Right hindlimb (tissue), 1 donor: ENCODE measurements at regions not wholly inside any gene's neighbourhood (a gene's known extent, or its start where the extent isn't known, plus 50 kb on each side); places are given as distances from the start of the nearest gene placed in this dataset.
"Not testable (repeated sequence)": the region's sequence is repeated elsewhere in the genome, so short reads cannot be mapped to it uniquely, and the experiment has no call there.

Source experiments
- DNase-seq: peaks from one replicate; pipeline ENCODE4 v3.0.0-alpha.2; 2018

DNA sequence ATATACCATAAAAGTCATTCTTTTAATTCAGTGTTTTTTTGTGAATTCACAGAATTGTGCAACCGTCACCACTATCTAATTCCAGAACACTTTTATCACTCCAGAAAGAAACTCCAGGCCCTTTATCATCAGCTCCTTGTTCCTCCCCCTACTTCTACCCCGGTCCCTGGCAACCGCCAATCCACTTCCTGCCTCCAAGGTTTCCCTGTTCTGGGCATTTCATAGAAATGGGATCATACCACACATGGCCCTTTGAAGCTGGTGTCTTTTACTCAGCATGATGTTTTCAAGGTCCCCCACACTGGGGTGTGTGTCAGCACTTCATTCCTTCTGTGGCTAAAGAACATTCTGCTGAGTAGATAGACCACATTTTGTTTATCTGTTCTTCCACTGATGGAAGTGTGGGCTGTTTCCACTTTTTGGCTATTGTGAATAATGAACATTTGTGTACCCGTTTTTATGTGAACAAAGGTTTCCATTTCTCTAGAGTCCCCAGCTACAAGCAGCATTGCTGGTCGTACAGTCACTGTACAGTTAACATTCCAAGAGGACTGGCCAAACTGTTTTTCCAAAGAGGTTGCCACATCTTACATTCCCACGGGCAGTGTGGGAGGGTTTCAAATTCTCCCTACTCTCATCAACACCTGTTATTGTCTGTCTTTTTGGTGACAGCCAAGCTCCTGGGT lies 75.8 kb upstream of the ZNF469 start:
- DNase-seq, result peak; percentile 54

DNA sequence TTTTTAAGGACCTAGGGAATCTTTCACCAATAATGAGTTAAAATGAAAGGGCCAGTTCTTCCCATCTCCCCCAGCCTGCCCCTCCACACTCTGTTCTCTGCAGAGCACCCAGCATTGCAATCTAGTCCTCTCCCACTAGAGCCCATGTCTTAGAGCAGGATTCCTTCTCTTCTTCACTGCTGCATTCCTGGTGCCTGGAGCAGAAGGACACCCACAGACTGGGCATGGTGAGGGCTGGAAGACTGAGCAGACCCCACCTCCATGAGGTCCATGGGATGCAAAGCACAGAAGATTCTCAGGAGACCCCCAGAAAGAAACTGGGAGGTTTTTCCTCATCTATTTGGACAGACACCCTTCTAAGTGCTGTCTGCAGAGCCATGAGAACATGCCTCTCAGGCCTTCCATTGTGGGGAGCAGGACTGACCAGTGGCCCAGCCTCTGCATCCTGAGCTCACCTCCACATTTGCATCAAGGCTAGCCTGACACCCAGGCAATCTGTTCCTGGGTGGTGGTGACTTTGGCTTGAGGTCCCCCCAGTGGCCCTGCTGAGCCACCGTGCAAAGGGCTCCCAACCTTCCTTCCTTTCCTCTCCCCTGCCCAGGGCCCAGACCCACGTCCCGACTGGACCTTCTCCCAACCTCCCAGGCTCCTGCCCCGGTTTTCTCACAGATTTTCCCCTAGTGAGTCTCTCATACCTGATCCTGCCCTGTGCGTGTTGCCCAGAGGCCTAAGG lies 74.2 kb upstream of the ZNF469 start:
- DNase-seq, result no peak

DNA sequence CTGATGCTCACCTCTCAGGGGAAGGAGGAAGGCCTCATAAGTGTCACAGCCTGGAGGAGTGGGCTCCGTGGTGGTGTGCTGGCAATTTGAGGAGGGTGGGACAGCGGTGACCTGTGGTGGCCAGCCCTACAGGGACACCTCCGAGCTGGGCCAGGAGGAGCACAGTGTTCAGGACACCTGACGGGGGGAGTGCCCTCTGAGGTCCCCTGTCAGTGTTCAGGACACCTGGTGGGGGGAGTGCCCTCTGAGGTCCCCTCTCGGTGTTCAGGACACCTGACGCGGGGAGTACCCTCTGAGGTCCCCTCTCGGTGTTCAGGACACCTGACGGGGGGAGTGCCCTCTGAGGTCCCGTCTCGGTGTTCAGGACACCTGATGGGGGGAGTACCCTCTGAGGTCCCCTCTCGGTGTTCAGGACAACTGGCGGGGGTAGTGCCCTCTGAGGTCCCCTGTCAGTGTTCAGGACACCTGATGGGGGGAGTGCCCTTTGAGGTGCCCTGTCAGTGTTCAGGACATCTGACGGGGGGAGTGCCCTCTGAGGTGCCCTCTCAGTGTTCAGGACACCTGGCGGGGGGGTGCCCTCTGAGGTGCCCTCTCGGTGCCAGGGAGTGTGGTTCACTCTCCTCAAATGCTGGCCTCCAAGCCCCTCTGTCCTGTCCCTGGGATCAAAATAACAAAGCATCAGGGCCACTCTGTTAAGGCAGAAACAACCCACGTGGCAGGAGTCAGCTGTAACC lies 73.4 kb upstream of the ZNF469 start:
- DNase-seq, result no peak

DNA sequence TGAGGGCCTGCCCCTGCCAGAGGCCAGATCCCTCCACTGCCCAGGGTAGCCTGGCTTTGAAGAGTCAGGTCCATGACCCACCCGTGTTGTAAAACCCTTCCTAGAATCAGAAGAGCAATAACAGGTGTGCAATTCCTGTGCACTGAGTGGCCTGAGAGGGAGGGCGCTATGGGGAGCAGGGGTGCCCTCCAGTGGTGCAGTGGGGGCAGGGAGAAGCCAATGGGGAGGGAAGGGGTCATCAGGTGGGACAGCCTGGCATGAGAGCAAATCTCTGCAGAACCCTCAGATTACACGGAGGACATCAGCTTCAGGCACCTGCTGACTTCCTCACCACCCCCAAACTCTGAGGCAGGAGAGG lies 72.9 kb upstream of the ZNF469 start:
- no peak for DNase-seq

DNA sequence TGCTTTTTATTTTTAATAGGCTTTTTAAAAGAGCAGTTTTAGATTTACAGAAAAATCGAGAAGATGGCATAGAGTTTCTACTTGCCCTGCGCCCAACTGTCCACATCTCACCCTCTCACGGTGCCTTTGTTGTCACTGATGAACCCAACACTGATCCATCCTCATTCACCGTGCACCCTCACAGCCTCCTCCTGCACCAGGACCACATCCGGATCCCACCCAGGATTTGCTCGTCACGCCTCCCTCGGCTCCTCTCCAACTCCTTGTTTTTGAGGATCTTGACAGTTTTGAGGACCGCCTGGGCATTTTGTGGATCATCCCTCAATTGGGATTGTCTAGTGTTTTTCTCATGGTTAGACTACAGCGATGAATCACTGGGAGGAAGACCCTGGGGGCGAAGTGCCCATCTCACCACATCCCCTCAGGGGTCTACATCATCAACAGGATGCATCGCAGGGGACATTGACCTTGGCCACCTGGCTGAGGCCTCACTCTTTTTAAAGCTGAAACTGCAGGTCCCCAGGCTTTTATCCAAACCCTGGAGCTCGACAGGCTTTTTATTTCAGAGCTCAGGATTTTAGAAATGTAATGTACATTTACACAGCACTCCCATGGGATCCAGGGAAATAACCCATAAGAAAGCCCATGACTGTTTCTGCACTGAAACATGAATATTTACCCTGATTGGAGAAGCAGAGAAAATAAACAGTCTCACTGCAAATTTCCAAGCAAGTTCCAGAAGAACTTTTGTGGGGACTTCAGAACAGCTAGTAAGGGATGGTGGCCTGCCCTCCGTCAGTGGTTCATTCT lies 71.8 kb upstream of the ZNF469 start:
- no peak for DNase-seq

DNA sequence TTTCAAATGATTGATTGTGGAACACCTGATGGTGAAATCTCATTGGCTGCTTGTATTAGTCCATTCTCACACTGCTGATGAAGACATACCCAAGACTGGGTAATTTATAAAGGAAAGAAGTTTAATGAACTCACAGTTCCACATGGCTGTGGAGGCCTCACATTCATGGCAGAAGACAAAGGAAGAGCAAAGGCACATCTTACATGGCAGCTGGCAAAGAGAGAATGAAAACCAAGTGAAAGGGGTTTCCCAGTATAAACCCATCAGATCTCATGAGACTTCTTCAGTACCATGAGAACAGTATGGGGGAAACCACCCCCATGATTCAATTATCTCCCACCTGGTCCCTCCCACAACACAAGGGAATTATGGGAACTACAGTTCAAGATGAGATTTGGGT lies 70.9 kb upstream of the ZNF469 start:
- not testable (repeated sequence) for DNase-seq

DNA sequence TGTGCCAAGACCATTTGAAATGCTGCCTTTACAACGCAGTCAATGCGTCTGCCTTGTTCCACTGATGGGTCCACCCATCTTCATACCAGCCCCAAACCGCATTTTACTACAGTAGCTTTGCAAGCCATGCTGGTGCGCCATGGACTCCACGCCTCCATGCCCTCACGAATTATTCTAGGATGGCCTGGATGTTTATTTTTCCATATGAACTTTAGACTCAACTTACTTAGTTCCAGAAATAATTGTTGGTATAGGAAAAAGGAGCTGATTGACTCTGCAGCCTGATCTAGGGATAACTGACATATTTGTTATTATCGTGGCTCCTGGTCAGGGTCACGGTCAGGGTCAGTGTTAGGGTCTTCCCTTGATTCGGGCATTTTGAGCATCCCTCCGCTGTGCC lies 70.0 kb upstream of the ZNF469 start:
- no peak for DNase-seq

DNA sequence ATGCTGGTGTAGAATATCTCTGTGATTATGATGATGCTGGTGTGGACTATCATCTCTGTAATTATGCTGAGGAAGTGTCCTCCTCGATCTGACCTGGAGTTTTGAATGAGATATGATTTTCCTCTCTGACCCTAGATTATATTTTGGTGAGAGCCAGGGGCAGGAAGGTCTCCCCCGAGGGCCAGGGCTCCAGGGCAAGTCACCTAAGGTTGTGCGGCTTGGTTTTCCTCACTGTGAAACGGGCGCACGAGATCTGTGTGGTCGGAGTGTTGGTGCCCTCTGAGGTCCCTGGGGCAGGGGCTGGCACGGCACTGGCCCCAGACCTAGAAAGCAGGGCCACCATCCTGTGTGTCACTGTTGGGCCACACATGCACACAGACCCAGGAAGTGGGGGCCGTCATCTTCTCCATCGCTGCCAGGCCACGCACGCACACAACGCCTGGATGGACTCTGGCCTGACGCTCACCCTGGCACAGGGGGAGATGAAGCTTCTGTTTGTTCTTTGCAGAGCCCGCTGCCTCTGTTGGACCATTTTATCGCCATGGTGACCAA lies 67.7 kb upstream of the ZNF469 start:
- DNase-seq, result no peak

DNA sequence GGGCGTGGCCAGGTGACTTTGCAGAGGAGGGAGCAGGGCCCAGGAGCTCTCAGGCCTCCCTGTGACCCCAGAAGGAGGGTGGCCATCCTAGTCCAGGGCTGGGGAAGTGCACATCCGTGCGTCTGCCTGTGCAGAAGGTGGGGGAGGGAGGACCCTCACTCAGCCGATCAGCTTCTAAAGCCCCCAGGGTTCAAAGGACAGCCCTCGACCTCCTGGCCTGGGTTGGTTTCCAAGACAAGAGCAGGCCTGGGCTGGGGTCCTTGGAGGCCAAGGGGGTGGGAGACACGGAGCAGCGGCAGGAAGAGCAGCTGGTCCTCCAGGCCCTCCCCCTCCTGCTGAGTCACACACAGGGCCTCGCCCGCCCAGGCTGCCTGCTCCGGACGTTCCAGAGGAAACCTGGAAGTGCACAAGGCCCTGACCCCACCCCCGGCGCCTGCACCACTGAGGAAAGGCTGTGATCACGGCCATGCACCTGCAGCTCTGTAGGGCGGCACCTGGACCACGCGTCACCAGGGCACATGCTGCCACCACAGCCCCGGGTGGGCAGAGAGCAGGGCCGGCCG lies 67.1 kb upstream of the ZNF469 start:
- DNase-seq, result peak; percentile 72

DNA sequence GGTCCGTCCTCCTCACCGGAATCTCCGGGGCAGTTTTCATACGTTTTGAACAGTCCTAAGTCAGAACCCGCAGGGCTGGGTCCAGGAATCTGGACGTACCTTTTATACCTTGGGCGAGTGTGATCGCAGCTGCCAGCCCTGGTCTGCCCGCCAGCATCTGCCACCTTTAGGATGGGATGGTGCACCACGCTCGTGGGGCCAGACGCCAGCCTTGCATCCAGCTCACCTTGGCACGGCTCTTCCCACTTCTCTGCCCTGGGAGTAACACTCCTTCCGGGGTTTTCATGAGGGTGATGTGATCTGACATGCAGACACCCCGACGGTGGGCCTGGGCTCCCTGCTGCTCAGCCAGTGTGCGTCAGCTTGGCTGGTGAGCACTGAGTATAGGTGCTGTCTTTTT lies 66.6 kb upstream of the ZNF469 start:
- DNase-seq, result no peak

DNA sequence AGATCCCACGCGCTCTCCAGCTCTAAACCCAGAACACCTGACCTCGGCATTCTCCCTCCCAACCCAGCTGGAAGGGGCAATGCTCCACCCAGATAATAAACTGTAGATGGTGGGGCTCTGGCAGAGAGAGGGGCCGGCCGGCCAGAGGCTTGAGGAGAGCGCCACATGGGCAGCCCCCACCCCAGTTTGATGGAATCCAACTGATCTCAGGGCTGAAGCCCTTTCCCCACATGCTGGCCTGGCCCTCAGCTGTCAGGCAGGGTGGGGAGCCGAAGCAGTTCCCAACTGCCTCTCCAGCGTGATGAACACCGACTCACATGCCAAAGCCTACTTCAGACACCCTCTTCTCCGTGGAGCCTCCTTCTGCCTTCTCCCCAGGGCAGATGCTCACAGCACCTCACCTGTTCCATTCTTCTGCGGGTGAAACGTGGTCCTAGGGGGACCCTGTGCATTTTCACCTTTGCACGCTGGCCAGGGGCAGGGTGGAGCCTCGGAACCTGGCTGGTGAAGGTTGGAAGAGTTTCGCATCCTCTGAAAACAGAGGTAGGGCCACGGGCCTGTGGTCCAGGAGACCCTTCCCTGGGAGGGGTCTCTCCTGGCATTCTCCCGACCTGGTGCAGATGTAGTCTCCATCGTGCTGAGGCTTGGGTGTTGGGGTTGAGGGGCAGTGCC lies 65.7 kb upstream of the ZNF469 start:
- DNase-seq, result no peak

DNA sequence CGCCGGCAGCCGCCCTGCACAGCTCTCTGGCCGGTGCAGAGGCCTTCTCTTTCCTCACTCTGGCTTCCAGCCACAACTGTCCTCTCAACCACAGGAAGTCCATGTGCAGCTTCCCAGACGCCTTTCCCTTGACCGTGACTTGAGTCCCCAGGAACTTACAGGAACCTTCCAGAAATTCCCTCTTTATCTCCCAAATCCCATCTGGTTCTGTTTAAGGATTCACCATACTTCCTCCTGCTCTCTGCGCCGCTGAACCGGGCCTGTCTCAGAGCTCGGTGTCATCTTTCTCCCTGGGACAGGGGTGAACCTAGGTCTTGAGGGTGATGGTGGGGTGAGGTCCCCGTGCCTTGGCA lies 65.2 kb upstream of the ZNF469 start:
- no peak for DNase-seq

DNA sequence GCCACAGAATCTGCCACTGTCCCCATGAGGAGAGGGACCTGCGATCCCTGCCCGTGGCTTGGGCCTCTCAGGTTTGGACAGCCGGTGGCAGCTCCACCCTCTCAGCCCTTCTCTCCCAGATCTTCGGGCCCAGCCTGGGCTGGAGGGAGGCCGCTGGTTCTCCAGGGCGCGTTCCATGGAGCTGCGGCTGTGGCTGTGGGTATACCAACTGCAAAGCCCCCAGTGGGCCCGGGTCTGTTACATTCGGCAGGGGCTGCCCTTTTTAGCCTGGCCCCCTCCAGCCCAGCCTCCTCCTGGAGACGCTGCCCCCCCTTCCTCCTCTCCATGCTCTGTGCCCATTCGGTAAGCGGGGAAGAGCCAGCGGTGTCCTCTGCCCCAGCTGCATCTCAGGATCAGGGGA lies 64.7 kb upstream of the ZNF469 start:
- no peak for DNase-seq

DNA sequence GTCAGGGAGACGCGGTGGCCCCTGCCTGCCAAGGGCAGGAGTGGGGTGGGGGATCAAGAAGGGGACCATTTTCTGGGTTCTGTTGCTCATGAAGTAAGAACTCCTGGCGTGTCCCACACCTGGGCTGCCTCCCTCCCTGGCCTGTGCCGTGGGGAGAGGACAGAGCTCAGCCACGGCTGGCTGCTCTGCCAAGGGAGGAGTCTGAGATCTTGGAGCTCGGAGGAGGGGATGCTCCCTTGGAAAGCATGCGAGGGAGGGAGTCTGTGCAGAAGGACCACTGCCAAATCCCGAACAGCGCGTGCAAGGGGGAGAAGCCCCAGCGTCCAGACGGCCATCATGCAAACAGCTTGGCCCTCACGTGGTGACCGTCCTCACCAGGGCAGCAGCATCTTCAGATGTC lies 64.2 kb upstream of the ZNF469 start:
- peak; percentile 80 for DNase-seq

DNA sequence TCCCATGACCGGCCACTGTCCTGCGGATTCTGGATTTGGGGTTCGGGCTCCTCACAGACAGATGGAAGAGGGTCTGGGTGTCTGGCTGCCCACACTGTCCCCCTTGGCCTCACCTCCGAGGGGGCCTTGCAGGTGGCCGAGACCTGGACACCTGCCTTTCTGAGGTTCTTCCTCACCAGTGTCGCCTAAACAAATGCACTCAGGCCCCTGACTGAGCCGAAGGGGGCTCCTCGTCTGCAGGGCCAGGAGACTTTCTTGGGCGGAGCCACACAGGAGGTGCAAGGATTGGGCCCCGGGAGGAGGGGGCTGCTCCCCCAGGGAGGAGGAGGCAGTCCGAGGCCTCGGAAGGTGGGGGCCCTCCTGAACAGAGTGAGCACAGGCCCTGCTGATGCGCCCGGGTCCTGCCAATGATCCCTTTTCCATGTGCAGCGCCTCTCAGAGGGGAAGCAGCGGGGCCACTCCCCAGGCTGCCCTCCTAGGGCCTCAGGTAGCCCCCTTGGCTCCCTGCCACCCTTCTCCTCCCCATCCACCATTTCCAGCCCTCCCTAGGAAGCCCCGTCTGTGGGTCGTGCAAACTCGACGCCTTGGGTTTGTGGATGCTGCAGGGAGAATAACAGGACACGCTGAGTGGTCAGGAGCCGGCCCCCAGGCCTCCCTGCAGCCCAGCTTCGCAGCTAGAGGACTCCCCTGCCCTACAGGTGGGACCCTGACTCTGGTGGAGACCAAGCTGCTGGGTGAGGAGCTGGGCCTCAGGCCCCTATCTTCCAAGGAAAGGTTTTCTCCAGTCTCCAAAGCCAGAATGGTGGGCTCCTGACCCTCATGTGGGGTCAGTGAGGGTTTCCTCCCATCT lies 63.4 kb upstream of the ZNF469 start:
- no peak for DNase-seq

DNA sequence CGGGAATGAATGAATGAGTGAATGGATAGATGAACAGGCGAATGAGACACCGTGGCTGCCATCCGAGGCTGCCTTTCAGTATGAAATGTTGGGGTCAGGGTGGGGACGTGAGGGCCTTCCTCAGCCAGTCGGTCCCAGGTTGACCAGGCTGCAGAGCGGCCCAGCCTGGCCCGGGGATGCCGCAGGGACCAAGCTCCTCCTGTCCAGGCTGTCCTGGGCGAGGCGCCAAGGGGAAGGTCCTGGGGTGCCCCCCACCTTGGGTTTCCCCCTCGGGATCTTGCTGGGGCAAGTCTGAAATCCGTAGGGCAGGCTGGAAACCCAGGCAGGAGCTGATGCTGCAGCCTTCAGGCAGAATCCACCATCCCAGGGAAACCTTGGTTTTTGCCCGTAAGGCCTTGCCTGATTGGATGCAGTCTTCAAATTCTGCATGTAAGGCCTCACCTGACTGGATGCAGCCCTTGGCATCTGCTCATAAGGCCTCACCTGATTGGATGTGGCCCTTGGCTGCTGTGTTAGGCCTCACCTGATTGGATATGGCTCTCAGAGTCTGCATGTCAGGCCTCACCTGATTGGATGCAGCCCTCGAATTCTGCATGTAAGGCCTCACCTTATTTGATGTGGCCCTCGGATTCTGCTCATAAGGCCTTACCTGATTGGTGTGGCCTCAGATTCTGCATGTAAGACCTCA lies 61.7 kb upstream of the ZNF469 start:
- DNase-seq, result no peak

DNA sequence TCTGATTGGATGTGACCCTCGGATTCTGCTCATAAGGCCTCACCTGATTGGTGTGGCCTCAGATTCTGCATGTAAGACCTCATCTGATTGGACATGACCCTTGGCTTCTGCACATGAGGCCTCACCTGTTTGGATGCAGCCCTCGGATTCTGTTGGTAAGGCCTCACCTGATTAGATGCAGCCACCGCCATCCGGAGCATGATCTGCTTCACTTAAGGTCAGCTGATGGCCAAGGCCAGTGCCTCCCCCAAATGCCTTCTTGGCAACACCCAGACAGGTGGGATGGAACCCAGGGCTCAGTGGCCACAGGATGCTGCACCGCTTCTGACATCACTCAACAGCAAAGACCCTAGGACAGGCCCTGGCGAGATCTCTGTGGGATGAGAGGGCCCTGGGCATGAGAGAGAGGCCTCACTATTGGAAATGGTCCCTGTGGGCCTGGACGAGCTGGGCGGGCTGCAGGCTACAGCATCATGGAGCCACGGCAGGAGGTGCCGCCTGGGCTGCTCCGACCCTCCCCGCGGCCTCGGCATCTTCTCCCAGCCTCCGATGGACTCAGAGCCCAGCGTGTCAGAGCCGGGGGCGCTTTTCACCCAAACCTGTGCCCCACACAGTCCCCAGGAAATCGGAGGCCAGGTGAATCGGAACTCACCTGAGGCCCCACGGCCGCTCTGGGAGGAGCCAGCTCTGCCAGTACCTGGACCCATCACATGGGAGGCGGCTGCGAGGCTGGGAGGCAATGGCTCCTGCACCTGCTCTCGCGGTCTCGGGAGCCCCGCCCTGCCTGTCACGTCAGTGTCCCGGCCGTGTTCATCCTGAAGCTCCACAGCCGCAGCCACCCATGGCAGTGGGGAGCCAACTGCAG lies 60.9 kb upstream of the ZNF469 start:
- DNase-seq, result no peak

DNA sequence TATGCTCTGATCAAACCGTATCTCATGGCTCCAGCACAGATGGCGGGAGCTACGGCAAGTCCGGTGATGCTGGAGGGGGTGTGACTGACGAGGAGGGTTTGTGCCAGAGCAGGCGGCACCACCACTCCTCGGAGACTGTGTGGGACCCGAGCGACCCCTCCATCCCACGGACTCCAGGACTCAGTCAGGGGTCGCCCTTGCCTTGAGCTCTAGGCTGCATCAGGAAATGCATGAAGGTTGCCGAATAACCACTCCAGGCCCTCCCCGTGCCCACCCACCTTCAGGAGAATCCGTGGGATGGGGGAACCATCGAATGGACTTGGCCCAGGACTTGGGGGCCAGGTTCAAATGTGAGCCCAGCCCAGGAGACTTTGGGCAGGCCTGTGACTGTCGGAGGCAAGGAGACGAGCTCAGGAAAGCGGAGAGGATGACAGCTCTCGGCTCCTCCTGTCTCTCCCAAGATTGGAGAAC lies 60.2 kb upstream of the ZNF469 start:
- DNase-seq, result no peak

DNA sequence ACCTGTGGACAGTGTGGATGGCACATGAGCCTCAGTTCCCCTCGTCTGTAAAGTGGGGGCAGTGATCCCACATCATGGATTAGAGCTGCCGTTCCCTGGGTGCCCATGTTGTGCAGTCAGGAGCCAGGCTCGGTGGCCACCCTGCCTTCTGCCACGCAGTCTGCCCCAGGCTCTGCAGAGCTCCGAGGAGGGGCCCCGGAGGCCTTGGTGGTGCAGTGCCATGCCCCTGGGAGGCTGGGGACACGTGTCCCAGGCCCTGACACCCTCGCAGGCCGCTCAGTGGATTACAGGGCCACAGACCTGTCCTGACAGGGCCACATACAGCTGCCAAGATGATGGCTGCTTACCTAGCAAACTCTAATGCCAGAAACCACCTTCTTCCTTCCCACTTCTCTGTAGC lies 59.7 kb upstream of the ZNF469 start:
- DNase-seq, result no peak
